HG03139 (cell line): ENCODE measurements at regions not wholly inside any gene's neighbourhood (a gene's known extent, or its start where the extent isn't known, plus 50 kb on each side); places are given as distances from the start of the nearest gene placed in this dataset.
"Not testable (repeated sequence)": the region's sequence is repeated elsewhere in the genome, so short reads cannot be mapped to it uniquely, and the experiment has no call there.

Experiments used
- ATAC-seq: cut with Tn5 transposase; IDR thresholded peaks from one replicate; pipeline ENCODE4 v1.9.1; 2021; ENCODE audit not compliant: unreplicated experiment

GRCh38 chr10:109809954-109810353, 113.4 kb downstream of the XPNPEP1 start:
- not testable (repeated sequence) for ATAC-seq

GRCh38 chr10:109801191-109801590, 122.1 kb downstream of the XPNPEP1 start:
- not testable (repeated sequence) for ATAC-seq

DNA sequence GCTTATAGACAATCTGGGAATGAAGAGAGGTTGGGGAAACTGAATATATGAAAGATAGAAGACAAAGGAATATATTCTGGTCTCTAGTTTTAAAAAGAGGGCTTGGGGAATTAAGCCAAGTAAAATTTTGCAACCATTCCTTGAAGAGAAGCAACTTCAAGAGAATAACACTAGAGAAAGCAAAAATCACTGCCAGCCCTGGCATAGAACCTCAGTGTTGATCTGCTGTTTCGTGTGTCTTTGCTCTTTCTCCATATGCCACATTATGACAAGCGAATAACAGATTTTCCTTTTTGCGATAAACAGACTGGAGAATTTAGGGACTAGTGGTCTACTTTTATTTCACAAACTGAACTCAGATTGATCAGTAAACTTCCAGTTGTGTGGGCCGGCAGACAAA, 132.7 kb downstream of the XPNPEP1 start:
- ATAC-seq = no peak

GRCh38 chr10:109784236-109784635, 139.1 kb downstream of the XPNPEP1 start:
- ATAC-seq = no peak

DNA sequence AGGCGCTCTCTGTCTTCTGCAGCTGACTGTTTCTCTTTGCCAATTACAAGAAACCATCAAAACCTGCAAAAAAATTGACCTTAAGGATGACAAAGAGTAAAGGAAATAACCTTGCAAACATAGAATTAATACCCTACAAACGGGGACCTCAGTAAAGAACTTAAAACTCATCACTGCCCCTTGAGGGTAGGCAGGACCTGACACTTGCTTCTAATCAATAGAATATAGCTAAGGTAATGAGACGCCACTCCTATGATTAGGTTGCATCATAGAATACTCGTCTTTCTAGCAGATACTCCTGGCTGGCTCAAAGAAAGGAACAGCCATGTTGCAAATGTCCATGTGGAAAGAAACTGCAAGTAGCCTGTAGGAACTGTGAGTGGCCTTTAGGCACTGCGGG, 140.0 kb downstream of the XPNPEP1 start:
- ATAC-seq = no peak

GRCh38 chr10:109780997-109781396, 142.3 kb downstream of the XPNPEP1 start:
- ATAC-seq = no peak

DNA sequence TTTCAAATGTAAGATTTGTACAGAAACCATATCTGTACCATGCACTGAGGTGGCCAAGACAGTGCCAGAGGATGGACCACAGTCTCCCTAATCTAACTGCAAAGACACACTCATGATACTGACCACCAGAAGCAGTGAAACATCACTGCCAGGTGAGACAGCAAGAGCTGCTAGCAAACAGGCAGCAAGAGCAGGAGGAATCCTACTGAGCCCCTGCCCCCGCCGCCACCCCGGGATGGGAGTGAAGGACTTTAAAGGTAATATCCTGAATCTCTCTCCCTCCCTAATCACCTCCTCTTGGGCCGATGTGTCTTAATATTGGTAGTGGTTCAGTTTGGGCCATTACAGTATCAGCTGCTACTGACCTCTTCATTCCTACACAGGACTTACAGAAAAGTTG, 144.3 kb downstream of the XPNPEP1 start:
- no peak for ATAC-seq

- ATAC-seq = no peak
Measured at GRCh38 chr10:109774121-109774440, 149.2 kb downstream of the XPNPEP1 start.

DNA sequence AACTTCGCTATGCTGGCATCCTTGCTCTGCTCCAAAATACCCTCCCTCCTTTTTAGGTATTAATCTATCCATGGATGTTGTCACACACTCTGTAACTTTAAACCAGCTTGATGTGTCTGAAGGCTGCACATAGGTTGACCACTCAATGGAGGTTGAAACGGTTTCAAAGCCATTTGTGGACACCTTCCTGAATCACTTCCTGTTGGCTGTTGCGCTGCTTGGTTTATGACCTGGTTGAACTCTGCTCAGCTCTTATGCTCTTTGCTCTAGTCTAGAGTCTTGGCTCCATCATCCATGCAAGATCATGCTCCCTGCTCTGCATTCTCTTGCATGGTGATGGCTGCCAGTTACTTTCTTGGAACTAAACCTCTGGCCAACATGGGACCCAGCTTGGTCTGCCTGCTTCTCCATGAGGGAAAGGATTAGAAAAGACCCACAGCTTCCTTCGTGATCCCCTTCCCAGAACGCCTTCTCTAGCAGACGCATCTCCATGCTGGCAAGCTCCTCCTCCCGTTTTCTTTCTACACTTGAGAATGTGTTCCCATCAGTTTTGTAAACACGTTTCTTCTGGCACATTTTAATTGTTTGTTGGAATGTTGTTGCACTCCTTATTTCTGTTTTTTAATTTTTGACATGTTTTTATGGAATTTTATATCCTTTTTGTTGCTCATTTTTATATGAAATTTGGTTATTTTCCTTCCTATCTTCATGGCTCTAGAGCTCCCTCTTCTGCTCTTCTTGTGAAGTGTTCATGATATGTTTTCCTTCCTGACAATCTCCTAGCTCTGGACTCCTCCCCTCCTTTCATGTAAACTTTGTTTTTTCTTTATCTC, 149.8 kb downstream of the XPNPEP1 start:
- ATAC-seq = no peak

GRCh38 chr10:109770663-109771062, 152.6 kb downstream of the XPNPEP1 start:
- ATAC-seq = no peak

DNA sequence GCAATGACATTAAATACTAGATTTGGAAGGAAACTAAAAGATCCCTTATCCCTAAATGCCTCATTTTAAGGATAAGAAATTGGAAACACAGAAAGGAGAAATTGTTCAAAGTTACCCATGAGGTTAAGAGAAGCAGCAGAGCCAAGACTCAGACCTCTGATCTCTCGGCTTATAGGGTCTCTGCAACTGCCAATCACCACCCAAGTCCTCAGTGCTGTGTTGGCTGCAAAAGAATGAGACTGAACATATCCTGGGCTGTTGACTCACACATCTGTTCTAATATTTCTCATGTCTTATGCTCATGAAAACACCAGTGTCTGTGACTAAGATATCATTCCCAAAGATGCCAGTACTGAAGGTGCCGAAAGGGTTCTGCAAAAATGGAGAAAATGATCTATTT, 153.3 kb downstream of the XPNPEP1 start:
- ATAC-seq = no peak

- ATAC-seq = no peak
Measured at GRCh38 chr10:109765838-109766237, 157.5 kb downstream of the XPNPEP1 start.

GRCh38 chr10:109762555-109762954, 160.8 kb downstream of the XPNPEP1 start:
- ATAC-seq = no peak

GRCh38 chr10:109757670-109758069, 165.6 kb downstream of the XPNPEP1 start:
- not testable (repeated sequence) for ATAC-seq

DNA sequence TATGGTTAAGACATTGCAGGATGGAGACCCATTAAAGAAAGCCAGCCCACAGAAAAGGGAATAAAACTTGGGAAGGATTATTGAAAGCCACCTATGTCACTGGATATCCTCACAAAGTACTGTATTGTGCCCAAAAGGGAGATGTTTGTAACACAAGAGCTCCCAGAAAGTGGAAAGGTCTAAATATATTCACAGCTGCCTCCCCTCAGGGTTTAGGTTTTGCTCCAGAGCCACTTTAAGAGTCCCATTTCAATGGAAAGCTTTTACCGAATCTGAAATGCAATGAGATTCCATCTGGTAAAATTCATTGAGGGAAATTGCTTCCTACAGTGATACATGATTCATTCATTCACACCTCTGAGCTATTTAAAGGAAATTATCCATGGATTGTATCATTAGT, 176.4 kb downstream of the XPNPEP1 start:
- no peak for ATAC-seq

GRCh38 chr10:109744020-109744419, 179.3 kb downstream of the XPNPEP1 start:
- ATAC-seq = no peak

DNA sequence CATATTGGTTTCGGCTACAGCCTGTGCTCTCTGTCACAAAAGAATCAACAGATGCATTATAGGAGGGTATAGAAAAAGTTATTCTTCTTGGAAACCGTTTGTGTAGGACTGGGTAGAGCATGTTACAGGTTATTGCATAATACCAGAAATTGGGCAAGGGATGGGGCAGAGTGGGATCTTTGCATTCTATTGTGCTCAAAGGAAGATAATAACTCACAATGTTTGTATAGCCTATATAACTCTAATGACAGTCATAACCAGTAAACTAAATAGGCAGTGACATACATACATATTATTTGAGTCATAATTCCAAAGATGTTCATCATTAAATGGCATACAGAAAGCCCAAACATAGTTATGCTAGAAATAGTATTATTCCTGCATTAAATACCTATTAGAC, 179.7 kb downstream of the XPNPEP1 start:
- ATAC-seq = no peak

GRCh38 chr10:109743146-109743545, 180.2 kb downstream of the XPNPEP1 start:
- ATAC-seq = no peak

DNA sequence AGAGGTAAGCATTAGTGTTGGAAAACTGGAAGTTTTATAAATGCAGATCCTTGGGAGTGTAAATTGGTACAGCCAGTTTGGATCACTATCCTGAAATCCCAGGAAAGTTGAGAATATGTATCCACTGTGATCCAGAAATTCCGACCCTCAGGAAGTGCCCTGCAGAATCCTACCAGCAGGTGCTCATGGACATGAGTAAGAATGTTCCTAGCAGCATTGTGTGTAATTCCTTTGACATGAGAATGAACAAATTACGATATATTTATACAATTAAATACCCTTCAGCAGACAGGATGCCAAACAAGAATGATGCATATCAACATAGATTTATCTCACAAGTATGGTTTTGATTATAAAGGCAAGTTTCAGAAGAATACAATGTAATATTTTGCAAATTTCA, 181.6 kb downstream of the XPNPEP1 start:
- ATAC-seq = no peak

GRCh38 chr10:109740436-109740835, 182.9 kb downstream of the XPNPEP1 start:
- no peak for ATAC-seq

GRCh38 chr10:109737626-109738025, 185.7 kb downstream of the XPNPEP1 start:
- no peak for ATAC-seq

DNA sequence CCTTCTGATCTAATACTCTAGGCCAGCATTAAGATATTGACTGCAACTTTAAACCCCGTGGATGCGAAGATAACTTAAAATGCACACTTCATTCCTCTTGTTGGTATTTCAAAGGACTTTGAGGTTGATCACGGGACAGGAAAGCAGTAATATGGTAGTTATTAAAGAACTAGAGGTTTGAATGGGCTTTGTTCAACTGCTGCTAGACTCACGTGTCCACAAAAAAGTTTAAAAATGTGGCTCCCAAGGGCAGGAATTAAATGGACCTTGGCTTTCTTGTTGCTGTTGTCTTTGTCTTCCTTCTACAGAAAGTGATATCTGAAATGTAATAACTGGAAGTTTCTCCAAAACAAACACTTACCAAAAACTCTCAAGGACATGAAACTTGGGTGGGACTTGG, 186.3 kb downstream of the XPNPEP1 start:
- no peak for ATAC-seq

- no peak for ATAC-seq
Measured at GRCh38 chr10:109735776-109736175, 187.5 kb downstream of the XPNPEP1 start.
